HG02623 (cell line): ENCODE measurements at regions not wholly inside any gene's neighbourhood (a gene's known extent, or its start where the extent isn't known, plus 50 kb on each side); places are given as distances from the start of the nearest gene placed in this dataset.
"Not testable (repeated sequence)": the region's sequence is repeated elsewhere in the genome, so short reads cannot be mapped to it uniquely, and the experiment has no call there.

ENCODE experiments used
- ATAC-seq: cut with Tn5 transposase; IDR thresholded peaks from one replicate; pipeline ENCODE4 v1.9.1; 2021; ENCODE audit warnings: moderate library complexity; ENCODE audit not compliant: unreplicated experiment

GRCh38 chr15:95757171-95757570 lies 573.3 kb upstream of the NR2F2 start:
- no peak for ATAC-seq

DNA sequence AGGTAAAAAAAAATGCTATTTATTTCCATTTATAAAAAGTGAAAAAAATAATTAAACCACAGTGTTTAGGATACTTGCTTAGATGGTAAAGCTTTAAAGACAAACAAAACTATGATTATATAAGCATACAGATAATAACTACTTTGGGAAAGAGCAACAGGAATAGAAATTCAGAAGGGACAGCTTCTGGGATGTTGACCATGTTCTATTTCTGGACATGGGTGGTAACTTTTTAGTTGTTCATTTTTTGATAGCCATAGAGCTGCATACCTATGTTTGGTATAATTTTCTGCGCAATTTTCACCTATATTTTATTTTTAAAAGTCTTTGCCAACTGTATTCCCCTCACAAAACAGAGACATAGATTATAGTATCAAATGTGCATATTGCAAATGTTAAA lies 572.0 kb upstream of the NR2F2 start:
- ATAC-seq = no peak

DNA sequence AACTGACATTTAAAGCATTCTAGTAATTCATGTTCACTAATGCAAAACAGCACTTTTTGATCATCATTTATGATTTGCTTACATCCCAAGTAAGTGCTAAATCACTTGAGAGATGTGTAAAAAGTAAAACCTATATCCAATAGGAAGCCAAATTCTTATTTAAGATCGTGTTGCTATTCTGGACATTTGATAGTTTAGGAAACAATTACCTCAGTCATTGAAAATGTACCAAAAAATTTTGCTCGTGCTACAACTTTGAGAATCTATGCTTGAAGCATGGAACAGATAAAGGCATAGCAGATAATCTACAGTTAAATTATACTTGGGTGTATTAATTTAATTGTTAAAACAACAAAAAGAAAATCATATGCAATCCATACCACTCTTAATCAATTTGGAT lies 571.6 kb upstream of the NR2F2 start:
- ATAC-seq = no peak

- ATAC-seq = no peak
Observed at GRCh38 chr15:95760508-95760907, 570.0 kb upstream of the NR2F2 start.

DNA sequence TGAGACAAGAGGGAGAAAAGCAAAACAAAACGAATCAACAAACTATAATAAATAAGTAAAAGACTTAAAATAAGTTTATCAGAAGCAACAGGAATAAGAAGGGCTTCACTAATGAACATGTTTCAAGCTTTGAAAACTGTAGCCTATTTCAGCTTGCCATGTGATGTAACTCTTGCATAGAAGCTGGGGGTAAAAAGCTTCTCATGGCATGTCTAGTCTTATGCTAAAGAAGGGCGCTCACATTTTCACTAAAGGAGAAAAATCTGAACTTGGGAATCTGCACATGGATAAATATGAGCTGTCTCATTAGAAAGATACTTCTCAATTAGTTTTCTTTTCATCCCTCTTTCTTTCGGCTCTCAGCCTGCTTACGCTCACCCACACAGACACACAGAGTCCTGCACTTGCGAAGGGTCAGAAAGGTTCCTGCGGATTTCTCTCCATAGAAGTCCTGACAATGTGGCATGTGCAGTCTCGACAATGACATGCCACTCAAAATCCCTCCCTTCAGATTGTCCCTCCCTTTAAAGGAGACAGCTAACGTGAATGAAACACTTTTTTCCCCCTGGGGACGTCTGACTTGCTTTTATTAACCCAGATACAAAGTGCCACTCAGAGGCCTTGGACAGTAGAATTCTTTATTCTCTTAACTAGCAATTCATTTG lies 568.9 kb upstream of the NR2F2 start:
- no peak for ATAC-seq

DNA sequence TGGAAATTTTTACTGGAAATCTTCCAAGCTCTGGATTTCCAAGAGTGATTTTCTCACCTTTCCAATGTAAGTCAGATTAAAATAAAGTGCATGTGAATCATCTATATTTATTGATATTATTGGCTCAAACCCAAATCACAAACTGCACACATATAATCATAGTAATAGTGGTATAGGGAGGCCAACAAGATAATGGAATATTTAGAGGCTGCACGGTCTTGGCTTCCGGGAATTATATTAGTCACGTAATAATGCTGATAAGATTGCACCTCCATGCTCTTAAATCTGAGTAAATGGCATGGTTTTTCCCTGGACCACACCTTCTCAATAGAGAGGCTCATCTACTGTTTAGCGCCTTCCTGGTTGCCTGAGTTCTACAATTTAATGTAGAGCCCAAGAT lies 567.1 kb upstream of the NR2F2 start:
- ATAC-seq = no peak

DNA sequence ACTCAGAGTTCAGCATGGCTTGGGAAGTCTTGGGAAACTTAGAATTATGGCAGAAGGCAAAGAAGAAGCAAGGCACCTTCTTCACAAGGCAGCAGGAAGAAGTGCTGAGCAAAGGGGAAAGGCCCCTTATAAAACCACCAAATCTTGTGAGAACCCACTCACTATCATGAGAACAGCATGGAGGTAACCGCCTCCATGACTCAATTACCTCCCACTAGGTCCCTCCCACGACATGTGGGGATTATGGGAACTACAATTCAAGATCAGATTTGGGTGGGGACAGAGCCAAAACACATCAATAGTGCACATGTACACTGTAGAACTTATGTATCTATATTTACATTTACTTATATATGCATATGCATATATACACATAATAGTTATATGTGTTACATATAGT lies 565.3 kb upstream of the NR2F2 start:
- ATAC-seq = no peak

DNA sequence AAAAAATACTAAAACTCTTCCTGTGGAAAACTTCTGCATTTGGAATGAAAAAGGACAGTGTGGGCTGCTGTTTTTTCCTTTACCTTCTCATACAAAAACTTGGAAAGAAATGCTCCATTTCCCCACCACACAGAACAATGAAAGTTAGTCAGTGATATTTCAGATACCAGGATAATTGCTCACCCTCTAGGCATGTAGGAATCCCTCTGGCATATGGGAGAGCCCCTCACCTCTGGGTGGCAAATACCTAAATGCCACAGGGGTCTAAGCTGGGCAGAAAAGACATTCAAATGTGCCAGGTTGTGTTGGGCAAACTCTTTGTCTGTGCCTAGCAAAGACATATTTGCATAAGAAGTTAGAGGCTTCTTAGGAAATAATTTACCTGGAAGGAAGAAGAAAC lies 560.3 kb upstream of the NR2F2 start:
- no peak for ATAC-seq

GRCh38 chr15:95772982-95773381 lies 557.5 kb upstream of the NR2F2 start:
- no peak for ATAC-seq

DNA sequence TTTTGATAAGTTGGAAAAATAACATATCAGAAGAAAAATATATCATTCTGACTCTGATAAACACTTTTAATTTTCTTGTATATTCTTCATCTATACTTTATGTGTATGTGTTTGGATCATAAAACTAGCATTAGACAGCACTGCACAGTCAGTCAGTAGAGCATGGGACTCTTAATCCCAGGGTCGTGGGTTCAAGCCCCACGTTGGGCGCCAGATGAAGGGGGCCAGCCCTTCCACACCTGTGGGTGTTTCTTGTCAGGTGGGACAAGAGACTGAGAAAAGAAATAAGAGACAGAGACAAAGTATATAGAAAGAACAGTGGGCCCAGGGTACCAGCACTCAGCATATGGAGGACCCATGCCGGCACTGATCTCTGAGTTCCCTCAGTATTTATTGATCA lies 546.0 kb upstream of the NR2F2 start:
- no peak for ATAC-seq

GRCh38 chr15:95785276-95785675 lies 545.2 kb upstream of the NR2F2 start:
- ATAC-seq = not testable (repeated sequence)

DNA sequence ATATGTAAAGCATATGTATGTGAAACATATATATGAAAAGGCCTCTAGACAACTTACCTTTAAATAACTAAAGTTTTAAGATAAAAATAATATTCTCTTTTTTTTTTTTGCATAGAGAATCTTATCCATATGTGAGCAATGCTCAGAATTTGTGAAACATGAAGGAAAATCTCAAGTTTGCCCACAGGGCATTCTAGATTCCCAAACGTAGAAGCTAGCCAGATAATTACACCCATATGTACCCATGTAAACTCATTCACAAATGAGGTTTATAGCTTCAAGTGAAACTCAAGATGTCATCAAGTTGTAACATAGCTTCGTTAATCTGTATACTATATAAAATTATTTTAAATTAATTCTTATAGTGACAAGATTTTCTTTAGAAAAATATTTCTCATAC lies 537.3 kb upstream of the NR2F2 start:
- no peak for ATAC-seq

GRCh38 chr15:95795386-95795785 lies 535.1 kb upstream of the NR2F2 start:
- no peak for ATAC-seq

GRCh38 chr15:95799286-95800200 lies 531.0 kb upstream of the NR2F2 start:
- ATAC-seq = no peak

- no peak for ATAC-seq
Observed at GRCh38 chr15:95804484-95804883, 526.0 kb upstream of the NR2F2 start.

DNA sequence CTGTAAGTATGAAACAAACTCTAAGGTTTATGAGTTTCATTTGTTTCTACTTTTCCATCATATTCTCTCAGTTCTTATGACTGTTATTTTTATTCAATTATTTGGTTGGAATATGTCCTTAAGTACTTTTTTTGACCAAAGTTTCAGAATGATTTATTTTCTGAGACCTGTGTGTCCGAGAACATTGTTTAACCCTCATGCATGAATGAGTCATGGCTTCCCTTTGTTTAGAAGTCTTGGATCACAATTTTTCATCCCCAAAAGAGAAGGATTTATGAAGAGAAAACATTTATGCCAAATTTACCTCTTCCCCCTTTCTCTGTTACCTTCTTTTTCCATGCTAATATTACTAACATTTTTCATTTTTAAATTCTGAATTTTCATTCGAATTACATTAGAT lies 518.0 kb upstream of the NR2F2 start:
- ATAC-seq = no peak

- ATAC-seq = no peak
Observed at GRCh38 chr15:95814908-95815307, 515.6 kb upstream of the NR2F2 start.

GRCh38 chr15:95816591-95816990 lies 513.9 kb upstream of the NR2F2 start:
- ATAC-seq = no peak

DNA sequence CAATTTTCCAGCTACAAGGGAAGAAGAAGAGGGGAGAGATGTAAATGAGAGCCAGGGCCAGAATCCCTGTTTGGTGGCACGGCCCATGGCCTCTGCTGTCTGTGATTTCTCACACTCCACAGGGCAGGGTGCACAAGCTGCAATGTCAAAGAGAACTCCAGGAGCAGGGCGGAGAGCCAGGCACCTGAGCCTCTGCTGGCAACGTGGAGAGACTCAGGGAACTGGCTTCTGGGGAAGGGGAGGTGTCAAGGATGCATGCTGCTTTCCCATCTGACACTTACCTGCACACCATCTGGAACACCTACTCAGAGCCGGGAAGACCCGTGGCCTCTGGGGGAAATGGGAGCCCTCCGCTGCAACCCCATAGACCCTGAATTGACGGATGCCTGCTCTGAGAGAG lies 507.5 kb upstream of the NR2F2 start:
- no peak for ATAC-seq

GRCh38 chr15:95825208-95825607 lies 505.3 kb upstream of the NR2F2 start:
- ATAC-seq = no peak

DNA sequence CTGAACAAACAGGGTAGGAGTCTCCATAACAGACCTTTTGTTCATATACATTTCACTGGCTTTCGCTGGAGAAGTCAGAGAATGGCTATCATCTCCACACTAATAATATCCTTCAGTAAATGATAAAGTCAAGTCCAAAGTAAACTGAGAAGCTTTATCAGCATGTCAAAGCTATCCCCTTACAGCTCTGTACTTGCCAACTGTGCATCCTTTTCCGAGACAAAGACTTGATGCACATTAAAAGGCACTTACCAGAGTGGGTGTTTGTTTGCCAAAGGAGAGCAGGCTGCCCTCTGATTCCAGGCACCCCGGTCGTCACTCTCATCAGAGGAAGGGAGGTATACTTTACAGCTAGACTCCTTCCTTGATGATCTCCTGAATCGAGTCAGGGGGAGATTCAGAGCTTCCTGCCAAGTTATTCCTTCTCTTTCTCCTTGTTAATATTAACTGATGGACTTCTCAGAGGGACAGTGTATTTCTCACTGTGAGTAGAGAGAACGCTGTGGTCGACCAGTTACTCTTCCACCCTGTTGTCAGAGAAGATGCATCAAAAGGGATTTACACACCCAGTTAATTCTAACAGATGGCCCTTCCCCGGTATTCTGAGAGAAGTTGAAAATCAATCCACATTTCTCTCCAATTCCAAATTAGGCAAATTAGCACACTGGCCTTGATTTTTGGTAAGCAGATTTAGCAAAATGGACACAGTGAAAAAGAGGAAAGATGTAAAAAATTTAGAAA lies 504.7 kb upstream of the NR2F2 start:
- no peak for ATAC-seq
